ENCODE measurements at regions not wholly inside any gene's neighbourhood (a gene's known extent, or its start where the extent isn't known, plus 50 kb on each side); places are given as distances from the start of the nearest gene placed in this dataset.
A peak's percentile ranks its signal among the peaks of the same experiment; 100 is the strongest.

GRCh38 chr14:71483154-71483553, 449.1 kb upstream of the RGS6 start:
- TF ChIP-seq CTCF (IDR thresholded peaks at IDR 0.05) = no peak
- Histone ChIP-seq H3K4me1 (ENCODE audit: control insufficient read depth in 1 of 2, insufficient read depth in 1 of 2, low read depth in 1 of 2, low read length in 1 of 2) (peaks cover 18 to 27% of the 10 kb centered on the region in 2 experiments), H3K27me3 (no peaks in the 10 kb centered on the region), H3K36me3 (no peaks in the 10 kb centered on the region), H3K9me3 (no peaks in the 10 kb centered on the region), H3K27ac (peak overlapping the region; percentile 7), H3K4me3 (ENCODE audit: low read depth in 1 of 2, low read length in 1 of 2) (no peak overlapping the region)

GRCh38 chr14:71485833-71486232, 446.4 kb upstream of the RGS6 start:
- H3K9me3 ChIP-seq = no peaks in the 10 kb centered on the region
- no peak overlapping the region for H3K27ac ChIP-seq
- H3K4me1 ChIP-seq (ENCODE audit: control insufficient read depth in 1 of 2, insufficient read depth in 1 of 2, low read depth in 1 of 2, low read length in 1 of 2) = peaks cover under 1 to 16% of the 10 kb centered on the region in 2 experiments
- H3K36me3 ChIP-seq = no peaks in the 10 kb centered on the region
- H3K27me3 ChIP-seq = no peaks in the 10 kb centered on the region
- no peak for TF ChIP-seq CTCF (IDR thresholded peaks at IDR 0.05)
- no peak overlapping the region for H3K4me3 ChIP-seq (ENCODE audit: low read depth in 1 of 2, low read length in 1 of 2)

GRCh38 chr14:71486279-71486678, 445.9 kb upstream of the RGS6 start:
- Histone ChIP-seq H3K4me3 (ENCODE audit: low read depth in 1 of 2, low read length in 1 of 2) (no peak overlapping the region), H3K9me3 (no peaks in the 10 kb centered on the region), H3K27ac (no peak overlapping the region), H3K27me3 (no peaks in the 10 kb centered on the region), H3K36me3 (no peaks in the 10 kb centered on the region), H3K4me1 (ENCODE audit: control insufficient read depth in 1 of 2, insufficient read depth in 1 of 2, low read depth in 1 of 2, low read length in 1 of 2) (peaks cover 0 to 12% of the 10 kb centered on the region in 2 experiments)
- no peak for TF ChIP-seq CTCF (IDR thresholded peaks at IDR 0.05)

GRCh38 chr14:71487449-71487848, 444.8 kb upstream of the RGS6 start:
- Histone ChIP-seq H3K27me3 (no peaks in the 10 kb centered on the region), H3K4me3 (ENCODE audit: low read depth in 1 of 2, low read length in 1 of 2) (no peak overlapping the region), H3K4me1 (ENCODE audit: control insufficient read depth in 1 of 2, insufficient read depth in 1 of 2, low read depth in 1 of 2, low read length in 1 of 2) (peaks cover 0 to 11% of the 10 kb centered on the region in 2 experiments), H3K36me3 (peaks cover 3% of the 10 kb centered on the region), H3K9me3 (no peaks in the 10 kb centered on the region), H3K27ac (peak overlapping the region; percentile 56)
- TF ChIP-seq CTCF (IDR thresholded peaks at IDR 0.05) = no peak

GRCh38 chr14:71487941-71488340, 444.3 kb upstream of the RGS6 start:
- Histone ChIP-seq H3K4me3 (ENCODE audit: low read depth in 1 of 2, low read length in 1 of 2) (no peak overlapping the region), H3K27me3 (no peaks in the 10 kb centered on the region), H3K36me3 (peaks cover 3% of the 10 kb centered on the region), H3K4me1 (ENCODE audit: control insufficient read depth in 1 of 2, insufficient read depth in 1 of 2, low read depth in 1 of 2, low read length in 1 of 2) (peaks cover 0 to 11% of the 10 kb centered on the region in 2 experiments), H3K9me3 (no peaks in the 10 kb centered on the region), H3K27ac (peak overlapping the region; percentile 56)
- no peak for TF ChIP-seq CTCF (IDR thresholded peaks at IDR 0.05)

- Histone ChIP-seq H3K9me3 (no peaks in the 10 kb centered on the region), H3K27ac (peak overlapping the region; percentile 10), H3K4me3 (ENCODE audit: low read depth in 1 of 2, low read length in 1 of 2) (no peak overlapping the region), H3K27me3 (no peaks in the 10 kb centered on the region), H3K36me3 (peaks cover 3% of the 10 kb centered on the region), H3K4me1 (ENCODE audit: control insufficient read depth in 1 of 2, insufficient read depth in 1 of 2, low read depth in 1 of 2, low read length in 1 of 2) (peaks cover 0 to 11% of the 10 kb centered on the region in 2 experiments)
- TF ChIP-seq CTCF (IDR thresholded peaks at IDR 0.05) = no peak
Measured at GRCh38 chr14:71488703-71489191, 443.5 kb upstream of the RGS6 start.
